ENCODE measurements at regions not wholly inside any gene's neighbourhood (a gene's known extent, or its start where the extent isn't known, plus 50 kb on each side); places are given as distances from the start of the nearest gene placed in this dataset.
"Not testable (repeated sequence)": the region's sequence is repeated elsewhere in the genome, so short reads cannot be mapped to it uniquely, and the experiment has no call there.

GRCh38 chr5:112036206-112036605 lies 279.2 kb upstream of the NREP start:
- FAIRE-seq (no peak), DNase-seq (ENCODE audit: insufficient read length, low spot score) (no peak)
- TF ChIP-seq CTCF (IDR thresholded peaks at IDR 0.05; ENCODE audit: insufficient read depth, missing control alignments) = no peak

- DNase-seq (ENCODE audit: insufficient read length, low spot score) (no peak), FAIRE-seq (no peak)
- TF ChIP-seq CTCF (IDR thresholded peaks at IDR 0.05; ENCODE audit: insufficient read depth, missing control alignments) = no peak
Measured at GRCh38 chr5:112034421-112034979, 277.5 kb upstream of the NREP start.

GRCh38 chr5:112026879-112027278 lies 269.9 kb upstream of the NREP start:
- DNase-seq (ENCODE audit: insufficient read length, low spot score); FAIRE-seq: not testable (repeated sequence)

GRCh38 chr5:112025757-112026156 lies 268.8 kb upstream of the NREP start:
- FAIRE-seq (no peak), DNase-seq (ENCODE audit: insufficient read length, low spot score) (no peak)
- no peak for TF ChIP-seq CTCF (IDR thresholded peaks at IDR 0.05; ENCODE audit: insufficient read depth, missing control alignments)

GRCh38 chr5:112024769-112025168 lies 267.8 kb upstream of the NREP start:
- no peak for FAIRE-seq
- no peak for TF ChIP-seq CTCF (IDR thresholded peaks at IDR 0.05; ENCODE audit: insufficient read depth, missing control alignments)

GRCh38 chr5:112024221-112024620 lies 267.2 kb upstream of the NREP start:
- no peak for DNase-seq (ENCODE audit: insufficient read length, low spot score)
- no peak for FAIRE-seq
- TF ChIP-seq CTCF (IDR thresholded peaks at IDR 0.05; ENCODE audit: insufficient read depth, missing control alignments) = no peak

More at GRCh38 chr5:112024769-112025168, 267.8 kb upstream of the NREP start:
- no peak for DNase-seq (ENCODE audit: insufficient read length, low spot score)

- no peak for DNase-seq (ENCODE audit: insufficient read length, low spot score)
- FAIRE-seq = no peak
- TF ChIP-seq CTCF (IDR thresholded peaks at IDR 0.05; ENCODE audit: insufficient read depth, missing control alignments) = no peak
Measured at GRCh38 chr5:112023766-112024165, 266.8 kb upstream of the NREP start.

- no peak for TF ChIP-seq CTCF (IDR thresholded peaks at IDR 0.05; ENCODE audit: insufficient read depth, missing control alignments)
- FAIRE-seq (no peak), DNase-seq (ENCODE audit: insufficient read length, low spot score) (no peak)
Measured at GRCh38 chr5:112018846-112019245, 261.9 kb upstream of the NREP start.
